HG02870 (cell line): ENCODE measurements at regions not wholly inside any gene's neighbourhood (a gene's known extent, or its start where the extent isn't known, plus 50 kb on each side); places are given as distances from the start of the nearest gene placed in this dataset.

Experiments
- ATAC-seq: cut with Tn5 transposase; IDR thresholded peaks from one replicate; pipeline ENCODE4 v1.9.1; 2021; ENCODE audit warnings: mild to moderate bottlenecking, moderate library complexity; ENCODE audit not compliant: unreplicated experiment

- ATAC-seq, result no peak
Measured at GRCh38 chr2:106977717-106978116, 91.8 kb upstream of the ST6GAL2 start.

GRCh38 chr2:106978647-106979046 is 92.7 kb upstream of the ST6GAL2 start:
- ATAC-seq, result no peak

- no peak for ATAC-seq
Measured at GRCh38 chr2:106981491-106981890, 95.5 kb upstream of the ST6GAL2 start.

GRCh38 chr2:106982350-106982749 is 96.4 kb upstream of the ST6GAL2 start:
- ATAC-seq, result no peak

- no peak for ATAC-seq
Measured at GRCh38 chr2:106983305-106983704, 97.3 kb upstream of the ST6GAL2 start.

GRCh38 chr2:106988361-106988760 is 102.4 kb upstream of the ST6GAL2 start:
- ATAC-seq, result no peak

- no peak for ATAC-seq
Measured at GRCh38 chr2:106990297-106990696, 104.3 kb upstream of the ST6GAL2 start.

GRCh38 chr2:106991866-106992265 is 105.9 kb upstream of the ST6GAL2 start:
- ATAC-seq, result no peak

GRCh38 chr2:106995556-106995955 is 109.6 kb upstream of the ST6GAL2 start:
- no peak for ATAC-seq

GRCh38 chr2:106996171-106996769 is 110.3 kb upstream of the ST6GAL2 start:
- ATAC-seq, result no peak

GRCh38 chr2:106997204-106997603 is 111.2 kb upstream of the ST6GAL2 start:
- ATAC-seq, result no peak

- ATAC-seq, result no peak
Measured at GRCh38 chr2:107001062-107001461, 115.1 kb upstream of the ST6GAL2 start.

GRCh38 chr2:107001551-107001950 is 115.6 kb upstream of the ST6GAL2 start:
- ATAC-seq, result no peak

- no peak for ATAC-seq
Measured at GRCh38 chr2:107001964-107002696, 116.2 kb upstream of the ST6GAL2 start.

GRCh38 chr2:107002735-107003134 is 116.8 kb upstream of the ST6GAL2 start:
- ATAC-seq, result no peak

GRCh38 chr2:107005853-107006252 is 119.9 kb upstream of the ST6GAL2 start:
- no peak for ATAC-seq

- ATAC-seq, result no peak
Measured at GRCh38 chr2:107006836-107007235, 120.9 kb upstream of the ST6GAL2 start.

- no peak for ATAC-seq
Measured at GRCh38 chr2:107007927-107008326, 122.0 kb upstream of the ST6GAL2 start.

GRCh38 chr2:107008843-107009242 is 122.9 kb upstream of the ST6GAL2 start:
- ATAC-seq, result no peak

GRCh38 chr2:107009275-107009674 is 123.3 kb upstream of the ST6GAL2 start:
- no peak for ATAC-seq

- no peak for ATAC-seq
Measured at GRCh38 chr2:107012714-107013306, 126.8 kb upstream of the ST6GAL2 start.

- no peak for ATAC-seq
Measured at GRCh38 chr2:107013884-107014283, 127.9 kb upstream of the ST6GAL2 start.
